Natural killer cell (primary cell): ENCODE measurements at regions not wholly inside any gene's neighbourhood (a gene's known extent, or its start where the extent isn't known, plus 50 kb on each side); places are given as distances from the start of the nearest gene placed in this dataset.
"Not testable (repeated sequence)": the region's sequence is repeated elsewhere in the genome, so short reads cannot be mapped to it uniquely, and the experiment has no call there.

Source experiments
- ATAC-seq, 3 donors: fragments of 150-1000 bp in 2 of 3; fragments of 200-7000 bp in 1 of 3; cut with Tn5 transposase; 1 replicate in 1 of 3; 2 replicates in 2 of 3; pipeline ENCODE4 v1.10.0; 2021; ENCODE audit warnings: mild to moderate bottlenecking in 2 of 3, moderate library complexity in 2 of 3
- DNase-seq, 2 donors: peaks; one replicate each; pipeline versions ENCODE4 v3.0.0 to v3.0.0-alpha.2; 2013 to 2021; ENCODE audit warnings: mixed read lengths in 1 of 2
- H3K27ac ChIP-seq: one replicate; pipeline ENCODE4 v1.5.1; 2013; ENCODE audit warnings: mild to moderate bottlenecking, low read length
- H3K27me3 ChIP-seq: one replicate; pipeline ENCODE4 v1.6.1; 2013; ENCODE audit warnings: low read length; ENCODE audit not compliant: control insufficient read depth, insufficient read depth
- H3K36me3 ChIP-seq: one replicate; pipeline ENCODE4 v1.6.1; 2013; ENCODE audit warnings: low read length; ENCODE audit not compliant: control insufficient read depth, insufficient read depth
- H3K4me1 ChIP-seq: one replicate; pipeline ENCODE4 v1.6.1; 2013; ENCODE audit warnings: low read length; ENCODE audit not compliant: control insufficient read depth, insufficient read depth
- H3K4me3 ChIP-seq: one replicate; pipeline ENCODE4 v1.5.1; 2013; ENCODE audit warnings: low read length
- H3K9me3 ChIP-seq: one replicate; pipeline ENCODE4 v1.6.1; 2013; ENCODE audit warnings: low read length; ENCODE audit not compliant: control insufficient read depth, insufficient read depth
- H3K27ac Mint-ChIP-seq, 2 donors: one replicate each; pipeline ENCODE4 v1.8.0; 2022; ENCODE audit warnings: mild to moderate bottlenecking in 2 of 2, mixed read lengths in 2 of 2, moderate library complexity in 1 of 2
- H3K27me3 Mint-ChIP-seq, 2 donors: one replicate each; pipeline ENCODE4 v1.8.0; 2022; ENCODE audit warnings: low read depth in 2 of 2, mixed read lengths in 2 of 2
- H3K36me3 Mint-ChIP-seq: one replicate; pipeline ENCODE4 v1.8.0; 2022; ENCODE audit warnings: mixed read lengths
- H3K4me1 Mint-ChIP-seq, 2 donors: one replicate each; pipeline ENCODE4 v1.8.0; 2022; ENCODE audit warnings: mixed read lengths in 2 of 2
- H3K4me3 Mint-ChIP-seq: one replicate; pipeline ENCODE4 v1.8.0; 2022; ENCODE audit warnings: mild to moderate bottlenecking, moderate library complexity, mixed read lengths
- H3K9me3 Mint-ChIP-seq, 2 donors: one replicate each; pipeline ENCODE4 v1.8.0; 2022; ENCODE audit warnings: mixed read lengths in 2 of 2
- WGBS: methylation state at CpG from one replicate; pipeline ENCODE4 v1.1.7; 2013; ENCODE audit warnings: missing lambda C conversion rate; ENCODE audit not compliant: insufficient coverage; 5-methylcytosine and 5-hydroxymethylcytosine counted together
- intact Hi-C: fragments of 100-400 bp; cut with micrococcal nuclease; formaldehyde crosslinking; loops from one replicate; pipeline ENCODE4 v1.14.2; 2022
- TF ChIP-seq, protein P1 (sequence below): fragments of 200-600 bp; IDR thresholded peaks from one replicate; pipeline ENCODE4 v1.8.0; 2022; ENCODE audit warnings: antibody characterized with exemption

DNA sequence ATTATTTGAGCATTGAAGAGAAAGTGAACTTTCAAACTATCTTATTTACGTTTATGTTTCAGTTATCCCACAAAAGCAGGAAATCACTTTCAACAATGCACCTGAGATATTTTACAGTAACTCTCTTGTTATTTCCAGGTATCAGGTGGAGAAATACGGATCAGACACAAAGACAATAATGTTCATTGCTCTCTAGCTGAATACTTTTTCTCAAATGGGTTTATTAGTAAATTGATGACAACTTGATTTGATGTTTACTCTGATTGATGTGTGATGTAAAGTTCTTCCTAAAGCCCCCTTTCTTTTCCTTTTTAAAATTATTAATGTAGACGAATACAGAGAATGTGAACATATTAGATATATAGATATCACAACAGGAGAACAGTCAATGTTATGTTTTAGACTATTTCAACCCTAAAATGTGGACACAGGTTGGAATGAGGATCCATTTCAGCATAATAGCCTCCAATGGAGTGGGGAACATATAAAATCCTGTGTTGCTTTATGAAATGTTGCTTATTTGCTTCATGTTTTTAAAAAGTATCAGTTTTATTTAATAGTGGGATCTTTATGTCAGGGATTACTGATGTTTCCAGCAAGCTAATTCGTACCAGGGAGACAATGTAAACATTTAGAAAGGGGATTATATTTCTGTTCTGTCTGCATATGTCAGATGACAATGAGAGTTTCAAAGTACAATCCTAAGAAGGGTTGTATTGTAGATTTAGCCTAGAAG is 1522.3 kb upstream of the TPTE start:
- Mint-ChIP-seq H3K27ac (no peak overlapping the region), H3K36me3 (peaks cover 10% of the 10 kb centered on the region), H3K4me3 (no peak overlapping the region), H3K27me3 (no peaks in the 10 kb centered on the region), H3K4me1 (no peaks in the 10 kb centered on the region), H3K9me3 (peaks cover 12 to 23% of the 10 kb centered on the region in 2 donors)
- intact Hi-C loops, result no loop called here
- DNase-seq (no peak), ATAC-seq (no peak)
- no peak overlapping the region for H3K4me3 ChIP-seq
- H3K36me3 ChIP-seq, result no peaks in the 10 kb centered on the region
- no peaks in the 10 kb centered on the region for H3K27me3 ChIP-seq
- TF ChIP-seq, protein P1, sequence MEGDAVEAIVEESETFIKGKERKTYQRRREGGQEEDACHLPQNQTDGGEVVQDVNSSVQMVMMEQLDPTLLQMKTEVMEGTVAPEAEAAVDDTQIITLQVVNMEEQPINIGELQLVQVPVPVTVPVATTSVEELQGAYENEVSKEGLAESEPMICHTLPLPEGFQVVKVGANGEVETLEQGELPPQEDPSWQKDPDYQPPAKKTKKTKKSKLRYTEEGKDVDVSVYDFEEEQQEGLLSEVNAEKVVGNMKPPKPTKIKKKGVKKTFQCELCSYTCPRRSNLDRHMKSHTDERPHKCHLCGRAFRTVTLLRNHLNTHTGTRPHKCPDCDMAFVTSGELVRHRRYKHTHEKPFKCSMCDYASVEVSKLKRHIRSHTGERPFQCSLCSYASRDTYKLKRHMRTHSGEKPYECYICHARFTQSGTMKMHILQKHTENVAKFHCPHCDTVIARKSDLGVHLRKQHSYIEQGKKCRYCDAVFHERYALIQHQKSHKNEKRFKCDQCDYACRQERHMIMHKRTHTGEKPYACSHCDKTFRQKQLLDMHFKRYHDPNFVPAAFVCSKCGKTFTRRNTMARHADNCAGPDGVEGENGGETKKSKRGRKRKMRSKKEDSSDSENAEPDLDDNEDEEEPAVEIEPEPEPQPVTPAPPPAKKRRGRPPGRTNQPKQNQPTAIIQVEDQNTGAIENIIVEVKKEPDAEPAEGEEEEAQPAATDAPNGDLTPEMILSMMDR, result no peak
- no peak overlapping the region for H3K27ac ChIP-seq
- H3K9me3 ChIP-seq, result peaks cover 5% of the 10 kb centered on the region
- H3K4me1 ChIP-seq, result no peaks in the 10 kb centered on the region
- WGBS, result 32% methylated on average over 3 of the region's 4 CpGs

DNA sequence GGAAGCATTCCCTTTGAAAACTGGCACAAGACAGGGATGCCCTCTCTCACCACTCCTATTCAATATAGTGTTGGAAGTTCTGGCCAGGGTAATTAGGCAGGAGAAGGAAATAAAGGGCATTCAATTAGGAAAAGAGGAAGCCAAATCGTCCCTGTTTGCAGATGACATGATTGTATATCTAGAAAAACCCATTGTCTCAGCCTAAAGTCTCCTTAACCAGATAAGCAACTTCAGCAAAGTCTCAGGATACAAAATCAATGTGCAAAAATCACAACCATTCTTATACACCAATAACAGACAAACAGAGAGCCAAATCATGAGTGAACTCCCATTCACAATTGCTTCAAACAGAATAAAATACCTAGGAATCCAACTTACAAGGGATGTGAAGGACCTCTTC is 1521.3 kb upstream of the TPTE start:
- H3K27me3 ChIP-seq, H3K4me3 Mint-ChIP-seq, H3K4me1 Mint-ChIP-seq, H3K27ac Mint-ChIP-seq, intact Hi-C loops, H3K27me3 Mint-ChIP-seq, H3K4me1 ChIP-seq, H3K27ac ChIP-seq, H3K36me3 ChIP-seq, ATAC-seq, H3K4me3 ChIP-seq, DNase-seq, H3K36me3 Mint-ChIP-seq, H3K9me3 ChIP-seq: not testable (repeated sequence)
- 9% methylated on average over 1 of the region's 1 CpG for WGBS
- H3K9me3 Mint-ChIP-seq, result peaks cover 9 to 21% of the 10 kb centered on the region in 2 donors

DNA sequence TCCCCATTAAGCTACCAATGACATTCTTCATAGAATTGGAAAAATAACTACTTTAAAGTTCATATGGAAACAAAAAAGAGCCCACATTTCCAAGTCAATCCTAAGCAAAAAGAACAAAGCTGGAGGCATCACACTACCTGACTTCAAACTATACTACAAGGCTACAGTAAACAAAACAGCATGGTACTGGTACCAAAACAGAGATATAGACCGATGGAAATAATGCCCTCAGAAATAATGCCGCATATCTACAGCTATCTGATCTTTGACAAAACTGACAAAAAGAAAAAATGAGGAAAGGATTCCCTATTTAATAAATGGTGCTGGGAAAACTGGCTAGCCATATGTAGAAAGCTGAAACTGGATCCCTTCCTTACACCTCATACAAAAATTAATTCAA is 1520.7 kb upstream of the TPTE start:
- H3K27me3 Mint-ChIP-seq, H3K27ac ChIP-seq, DNase-seq, H3K27me3 ChIP-seq, H3K4me1 Mint-ChIP-seq, H3K4me3 ChIP-seq, H3K9me3 ChIP-seq, H3K4me1 ChIP-seq, H3K36me3 ChIP-seq, H3K4me3 Mint-ChIP-seq, intact Hi-C loops, H3K27ac Mint-ChIP-seq, ATAC-seq, H3K36me3 Mint-ChIP-seq: not testable (repeated sequence)
- 85% methylated on average over 2 of the region's 2 CpGs for WGBS
- H3K9me3 Mint-ChIP-seq, result peaks cover 9 to 22% of the 10 kb centered on the region in 2 donors

DNA sequence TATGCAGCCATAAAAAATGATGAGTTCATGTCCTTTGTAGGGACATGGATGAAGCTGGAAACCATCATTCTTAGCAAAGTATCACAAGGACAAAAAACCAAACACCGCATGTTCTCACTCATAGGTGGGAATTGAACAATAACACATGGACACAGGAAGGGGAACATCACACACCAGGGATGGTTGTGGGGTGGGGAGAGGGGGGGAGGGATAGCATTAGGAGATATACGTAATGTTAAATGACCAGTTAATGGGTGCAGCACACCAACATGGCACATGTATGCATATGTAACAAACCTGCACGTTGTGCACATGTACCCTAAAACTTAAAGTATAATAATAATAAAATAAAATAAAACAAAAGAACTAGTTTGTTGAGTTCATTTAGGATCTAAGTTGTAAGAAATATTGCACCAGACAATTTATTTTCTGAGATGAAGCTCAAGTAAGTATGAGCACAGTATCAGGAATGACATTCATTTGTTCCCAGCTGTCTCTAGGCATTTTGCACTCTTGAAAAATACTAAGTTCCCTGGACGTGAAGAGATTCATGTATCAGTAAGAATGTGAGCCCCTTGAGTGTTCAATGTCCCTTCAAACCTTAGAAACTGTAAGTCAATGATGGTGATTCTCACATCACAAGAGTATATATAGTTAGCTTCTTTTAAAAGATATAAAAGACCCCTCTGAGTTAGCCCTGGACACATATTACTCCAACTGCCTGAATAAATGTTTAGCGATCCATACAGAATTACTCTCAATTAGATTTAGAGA is 1519.3 kb upstream of the TPTE start:
- ATAC-seq, H3K4me3 ChIP-seq, H3K27me3 Mint-ChIP-seq, H3K36me3 ChIP-seq, intact Hi-C loops, H3K9me3 ChIP-seq, H3K27ac Mint-ChIP-seq, H3K4me1 Mint-ChIP-seq, H3K4me3 Mint-ChIP-seq, H3K4me1 ChIP-seq, H3K27ac ChIP-seq, DNase-seq, H3K27me3 ChIP-seq: not testable (repeated sequence)
- WGBS, result 91% methylated on average over 3 of the region's 5 CpGs
- H3K36me3 Mint-ChIP-seq, result peaks cover 13% of the 10 kb centered on the region
- peaks cover 10 to 25% of the 10 kb centered on the region in 2 donors for H3K9me3 Mint-ChIP-seq

DNA sequence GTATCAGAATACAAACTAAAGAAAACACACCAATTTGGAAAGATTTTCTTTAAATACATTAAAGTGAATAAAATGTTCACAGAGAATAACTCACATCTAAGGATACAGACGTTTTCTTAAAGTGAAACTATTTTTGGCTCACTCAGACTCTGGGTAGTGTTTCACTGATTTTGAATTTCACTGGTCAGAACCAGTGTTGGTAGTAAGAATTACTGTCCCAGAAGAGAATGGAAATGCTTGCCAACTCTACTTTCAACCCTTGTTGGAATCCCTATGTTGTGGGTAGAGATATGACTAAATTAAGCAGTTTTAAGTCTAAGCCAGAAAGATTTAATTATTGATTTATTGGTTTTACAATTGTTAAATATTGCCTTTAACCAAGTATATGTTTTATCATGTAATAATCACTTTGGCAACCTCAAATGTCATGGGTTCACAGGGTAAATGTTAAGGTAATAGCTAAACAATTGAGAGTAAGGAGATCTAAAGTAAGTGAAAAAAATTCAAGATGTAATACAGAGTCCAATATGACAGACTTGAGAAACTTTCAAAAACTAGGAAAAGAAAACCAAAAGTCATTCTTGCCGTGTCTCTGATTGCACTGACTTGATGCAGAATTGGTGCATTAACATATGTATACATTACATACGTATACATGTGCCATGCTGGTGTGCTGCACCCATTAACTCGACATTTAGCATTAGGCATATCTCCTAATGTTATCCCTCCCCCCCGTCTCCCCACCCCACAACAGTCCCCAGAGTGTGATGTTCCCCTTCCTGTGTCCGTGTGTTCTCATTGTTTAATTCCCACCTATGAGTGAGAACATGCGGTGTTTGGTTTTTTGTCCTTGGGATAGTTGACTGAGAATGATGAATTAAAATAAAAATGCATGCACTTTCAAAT is 1517.2 kb upstream of the TPTE start:
- H3K27ac Mint-ChIP-seq, H3K4me1 Mint-ChIP-seq, DNase-seq, H3K4me3 ChIP-seq, H3K4me3 Mint-ChIP-seq, H3K27me3 Mint-ChIP-seq, ATAC-seq, H3K4me1 ChIP-seq, H3K27ac ChIP-seq, H3K36me3 ChIP-seq, intact Hi-C loops, H3K36me3 Mint-ChIP-seq, H3K27me3 ChIP-seq: not testable (repeated sequence)
- peaks cover 20% of the 10 kb centered on the region for H3K9me3 ChIP-seq
- 54% methylated on average over 7 of the region's 7 CpGs for WGBS
- peaks cover 10 to 29% of the 10 kb centered on the region in 2 donors for H3K9me3 Mint-ChIP-seq

DNA sequence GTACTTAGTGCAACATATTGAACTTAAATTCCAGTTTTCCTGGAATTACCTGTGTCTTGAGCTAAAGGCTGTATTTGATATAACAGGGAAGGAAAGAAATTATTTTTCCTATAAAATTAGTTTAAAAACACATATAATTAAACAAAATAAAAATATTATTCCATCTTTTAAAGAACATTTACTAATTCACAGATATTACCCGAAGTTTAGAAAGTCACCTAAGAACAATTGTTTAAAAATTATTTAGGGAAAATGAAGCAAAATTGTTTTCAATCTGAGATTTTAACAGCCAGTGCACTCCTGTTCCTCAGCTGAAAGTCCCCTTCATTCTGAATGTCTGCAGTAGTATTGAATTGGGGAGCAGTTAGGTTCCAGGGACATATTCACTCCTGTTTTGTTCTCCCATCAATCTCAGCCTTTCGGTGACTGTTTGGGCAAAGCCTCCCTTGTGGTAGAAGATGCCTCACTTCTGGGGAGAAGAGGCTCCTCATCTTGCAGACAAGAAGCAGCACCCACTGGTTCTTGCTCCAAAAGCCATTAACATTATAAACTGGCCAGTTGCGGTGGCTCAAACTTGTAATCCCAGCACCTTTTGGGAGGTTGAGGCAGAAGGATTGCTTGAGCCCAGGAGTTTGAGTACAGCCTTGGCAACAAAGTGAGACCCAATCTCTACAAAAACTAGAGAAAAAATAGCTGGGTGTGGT is 1516.4 kb upstream of the TPTE start:
- peaks cover 10 to 30% of the 10 kb centered on the region in 2 donors for H3K9me3 Mint-ChIP-seq
- H3K4me1 Mint-ChIP-seq, H3K27me3 ChIP-seq, H3K4me3 Mint-ChIP-seq, H3K4me1 ChIP-seq, DNase-seq, H3K36me3 ChIP-seq, ATAC-seq, H3K27ac Mint-ChIP-seq, H3K4me3 ChIP-seq, intact Hi-C loops, H3K27ac ChIP-seq, H3K27me3 Mint-ChIP-seq, H3K36me3 Mint-ChIP-seq: not testable (repeated sequence)
- WGBS, result 34% methylated on average over 2 of the region's 3 CpGs
- peaks cover 24% of the 10 kb centered on the region for H3K9me3 ChIP-seq
